Glomerular visceral epithelial cell (primary cell): ENCODE measurements at regions not wholly inside any gene's neighbourhood (a gene's known extent, or its start where the extent isn't known, plus 50 kb on each side); places are given as distances from the start of the nearest gene placed in this dataset.
A peak's percentile ranks its signal among the peaks of the same experiment; 100 is the strongest.

Source experiments
- DNase-seq: peaks from one replicate; pipeline ENCODE4 v3.0.0-alpha.2; 2016; ENCODE audit errors: extremely low spot score

- peak; percentile 66 for DNase-seq
Measured at GRCh38 chr11:119474682-119475596, 52.0 kb upstream of the THY1 start.

- DNase-seq, result no peak
Measured at GRCh38 chr11:119473901-119474681, 51.1 kb upstream of the THY1 start.

- no peak for DNase-seq
Measured at GRCh38 chr11:119473226-119473625, 50.3 kb upstream of the THY1 start.

- DNase-seq, result no peak
Measured at GRCh38 chr11:119472856-119473222, 49.9 kb upstream of the THY1 start.
